ENCODE measurements at regions not wholly inside any gene's neighbourhood (a gene's known extent, or its start where the extent isn't known, plus 50 kb on each side); places are given as distances from the start of the nearest gene placed in this dataset.

DNA sequence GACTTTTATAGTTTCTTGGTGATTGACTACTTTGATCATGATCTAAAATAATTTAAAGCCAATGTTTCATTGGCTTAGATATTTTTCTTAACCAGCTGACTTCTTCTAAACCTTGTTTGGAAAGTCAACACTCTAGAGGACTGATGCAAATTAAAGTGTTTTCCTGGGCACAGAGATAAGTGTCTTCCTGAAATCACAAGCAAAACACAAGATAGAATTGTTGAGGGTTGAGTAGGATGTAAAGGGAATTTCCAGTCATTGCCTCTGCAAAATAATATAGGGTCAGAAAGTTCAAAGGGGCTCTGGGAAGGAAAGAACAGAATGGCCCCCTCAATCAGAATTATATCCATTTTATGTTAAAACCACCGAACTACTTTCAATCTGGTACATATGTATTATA is 156.3 kb upstream of the LRIG3 start (continued):
- TF ChIP-seq CEBPB (IDR thresholded peaks at IDR 0.05; ENCODE audit: low read depth): no peak
- TF ChIP-seq FOSL1 (IDR thresholded peaks at IDR 0.05; ENCODE audit: low read depth): no peak
- no peak for TF ChIP-seq YY1 (IDR thresholded peaks at IDR 0.05; ENCODE audit: extremely low read depth, insufficient replicate concordance, low read depth, low read length)
- TF ChIP-seq SIN3A (IDR thresholded peaks at IDR 0.05; ENCODE audit: low read depth): no peak
- TF ChIP-seq ZFX (IDR thresholded peaks at IDR 0.05): no peak

DNA sequence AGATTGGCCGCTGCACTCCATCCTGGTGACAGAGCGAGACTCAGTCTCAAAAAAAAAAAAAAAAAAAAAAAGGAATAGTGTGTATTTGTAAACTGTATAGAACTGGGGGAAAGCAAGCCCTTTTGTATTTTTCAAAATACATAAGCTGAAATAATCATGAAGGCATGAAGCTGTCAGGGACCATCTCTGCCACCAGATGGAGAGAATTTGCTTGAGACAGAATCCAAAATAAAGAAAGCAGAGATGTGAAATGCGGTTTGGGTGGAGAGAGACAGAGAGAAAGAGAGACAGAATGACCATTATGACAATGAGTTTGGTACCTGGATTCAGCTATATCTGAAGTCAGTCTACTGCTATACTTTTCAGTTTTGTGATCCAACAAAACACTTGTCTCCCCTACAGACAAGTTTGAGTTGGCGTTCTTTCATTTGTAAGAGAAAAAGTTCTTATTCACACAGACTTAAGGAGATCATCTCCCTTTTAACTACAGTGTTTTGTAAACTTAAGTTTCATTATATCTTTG is 155.7 kb upstream of the LRIG3 start:
- POLR2A ChIA-PET: interaction anchor here (0.6 kb wide), 1 partner anchor 375 kb away, joined by 3 read pairs; no protein-coding TSS in a partner anchor
- no peaks in the 10 kb centered on the region for H3K79me2 ChIP-seq (ENCODE audit: insufficient read depth, low read length)
- no TSS peak for BruUV-seq (replicated peaks)
- H2AFZ ChIP-seq (ENCODE audit: low read depth, low read length, poor library complexity, severe bottlenecking): no peak overlapping the region
- RAD21 ChIA-PET (ENCODE audit: low non-redundant PET in 1 of 2, low total read pairs in 2 of 2, uncharacterized antibody in 2 of 2, unreplicated experiment in 2 of 2): no interaction called here
- H3K36me3 ChIP-seq (ENCODE audit: control insufficient read depth in 1 of 2, insufficient read depth in 2 of 2, low read length in 2 of 2): no peaks in the 10 kb centered on the region
- no peaks in the 10 kb centered on the region for H3K4me1 ChIP-seq (ENCODE audit: control insufficient read depth in 1 of 2, insufficient read depth in 2 of 2, low read length in 2 of 2)
- H3K4me2 ChIP-seq (ENCODE audit: low read length): no peak overlapping the region
- intact Hi-C loops (cut with micrococcal nuclease): no loop called here
- H3K9me3 ChIP-seq (ENCODE audit: control insufficient read depth in 1 of 2, insufficient read depth in 1 of 2, low read depth in 1 of 2, low read length in 2 of 2): no peaks in the 10 kb centered on the region
- DNase-seq (ENCODE audit: low read depth, low spot score) (no peak), ATAC-seq (no peak)
- no peaks in the 10 kb centered on the region for H3K9me2 ChIP-seq (ENCODE audit: insufficient read depth)
- CTCF ChIA-PET: interaction anchor here (1.2 kb wide), 1 partner anchor 1093 kb away, joined by 3 read pairs; no protein-coding TSS in a partner anchor
- H3K27me3 ChIP-seq (ENCODE audit: insufficient read depth, low read length): no peaks in the 10 kb centered on the region
- H3K27ac ChIP-seq (ENCODE audit: low read depth, low read length): no peak overlapping the region
- TF ChIP-seq RAD21 (IDR thresholded peaks at IDR 0.05; ENCODE audit: low read depth) (no peak), SP1 (IDR thresholded peaks at IDR 0.05; ENCODE audit: low read depth) (no peak), ZFX (IDR thresholded peaks at IDR 0.05) (no peak), EGR1 (IDR thresholded peaks at IDR 0.05; ENCODE audit: low read depth) (no peak), POLR2AphosphoS5 (IDR thresholded peaks at IDR 0.05; ENCODE audit: low read depth, low read length) (no peak), CEBPB (IDR thresholded peaks at IDR 0.05; ENCODE audit: low read depth) (no peak), SIN3A (IDR thresholded peaks at IDR 0.05; ENCODE audit: low read depth) (no peak), POLR2A (IDR thresholded peaks at IDR 0.05; ENCODE audit: borderline replicate concordance, extremely low read depth, insufficient read depth, insufficient read length) (no peak), JUND (IDR thresholded peaks at IDR 0.05) (no peak), ELF1 (IDR thresholded peaks at IDR 0.05; ENCODE audit: borderline replicate concordance, low read depth) (no peak), CBX3 (IDR thresholded peaks at IDR 0.05; ENCODE audit: low read depth) (no peak), EZH2phosphoT487 (IDR thresholded peaks at IDR 0.05; ENCODE audit: borderline replicate concordance) (no peak)
- TF ChIP-seq, protein P1, sequence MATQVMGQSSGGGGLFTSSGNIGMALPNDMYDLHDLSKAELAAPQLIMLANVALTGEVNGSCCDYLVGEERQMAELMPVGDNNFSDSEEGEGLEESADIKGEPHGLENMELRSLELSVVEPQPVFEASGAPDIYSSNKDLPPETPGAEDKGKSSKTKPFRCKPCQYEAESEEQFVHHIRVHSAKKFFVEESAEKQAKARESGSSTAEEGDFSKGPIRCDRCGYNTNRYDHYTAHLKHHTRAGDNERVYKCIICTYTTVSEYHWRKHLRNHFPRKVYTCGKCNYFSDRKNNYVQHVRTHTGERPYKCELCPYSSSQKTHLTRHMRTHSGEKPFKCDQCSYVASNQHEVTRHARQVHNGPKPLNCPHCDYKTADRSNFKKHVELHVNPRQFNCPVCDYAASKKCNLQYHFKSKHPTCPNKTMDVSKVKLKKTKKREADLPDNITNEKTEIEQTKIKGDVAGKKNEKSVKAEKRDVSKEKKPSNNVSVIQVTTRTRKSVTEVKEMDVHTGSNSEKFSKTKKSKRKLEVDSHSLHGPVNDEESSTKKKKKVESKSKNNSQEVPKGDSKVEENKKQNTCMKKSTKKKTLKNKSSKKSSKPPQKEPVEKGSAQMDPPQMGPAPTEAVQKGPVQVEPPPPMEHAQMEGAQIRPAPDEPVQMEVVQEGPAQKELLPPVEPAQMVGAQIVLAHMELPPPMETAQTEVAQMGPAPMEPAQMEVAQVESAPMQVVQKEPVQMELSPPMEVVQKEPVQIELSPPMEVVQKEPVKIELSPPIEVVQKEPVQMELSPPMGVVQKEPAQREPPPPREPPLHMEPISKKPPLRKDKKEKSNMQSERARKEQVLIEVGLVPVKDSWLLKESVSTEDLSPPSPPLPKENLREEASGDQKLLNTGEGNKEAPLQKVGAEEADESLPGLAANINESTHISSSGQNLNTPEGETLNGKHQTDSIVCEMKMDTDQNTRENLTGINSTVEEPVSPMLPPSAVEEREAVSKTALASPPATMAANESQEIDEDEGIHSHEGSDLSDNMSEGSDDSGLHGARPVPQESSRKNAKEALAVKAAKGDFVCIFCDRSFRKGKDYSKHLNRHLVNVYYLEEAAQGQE (IDR thresholded peaks at IDR 0.05; ENCODE audit: low read depth): no peak
- TF ChIP-seq, protein P2, sequence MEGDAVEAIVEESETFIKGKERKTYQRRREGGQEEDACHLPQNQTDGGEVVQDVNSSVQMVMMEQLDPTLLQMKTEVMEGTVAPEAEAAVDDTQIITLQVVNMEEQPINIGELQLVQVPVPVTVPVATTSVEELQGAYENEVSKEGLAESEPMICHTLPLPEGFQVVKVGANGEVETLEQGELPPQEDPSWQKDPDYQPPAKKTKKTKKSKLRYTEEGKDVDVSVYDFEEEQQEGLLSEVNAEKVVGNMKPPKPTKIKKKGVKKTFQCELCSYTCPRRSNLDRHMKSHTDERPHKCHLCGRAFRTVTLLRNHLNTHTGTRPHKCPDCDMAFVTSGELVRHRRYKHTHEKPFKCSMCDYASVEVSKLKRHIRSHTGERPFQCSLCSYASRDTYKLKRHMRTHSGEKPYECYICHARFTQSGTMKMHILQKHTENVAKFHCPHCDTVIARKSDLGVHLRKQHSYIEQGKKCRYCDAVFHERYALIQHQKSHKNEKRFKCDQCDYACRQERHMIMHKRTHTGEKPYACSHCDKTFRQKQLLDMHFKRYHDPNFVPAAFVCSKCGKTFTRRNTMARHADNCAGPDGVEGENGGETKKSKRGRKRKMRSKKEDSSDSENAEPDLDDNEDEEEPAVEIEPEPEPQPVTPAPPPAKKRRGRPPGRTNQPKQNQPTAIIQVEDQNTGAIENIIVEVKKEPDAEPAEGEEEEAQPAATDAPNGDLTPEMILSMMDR (IDR thresholded peaks at IDR 0.05 in 2 of 3, conservative IDR thresholded peaks at IDR 0.05 in 1 of 3; ENCODE audit: borderline replicate concordance in 1 of 3, insufficient read depth in 1 of 3, low read depth in 2 of 3, low read length in 2 of 3): no peak
- TF ChIP-seq, protein P3, sequence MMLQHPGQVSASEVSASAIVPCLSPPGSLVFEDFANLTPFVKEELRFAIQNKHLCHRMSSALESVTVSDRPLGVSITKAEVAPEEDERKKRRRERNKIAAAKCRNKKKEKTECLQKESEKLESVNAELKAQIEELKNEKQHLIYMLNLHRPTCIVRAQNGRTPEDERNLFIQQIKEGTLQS (IDR thresholded peaks at IDR 0.05): no peak
- no peaks in the 10 kb centered on the region for H4K20me1 ChIP-seq (ENCODE audit: insufficient read depth)
- H3K9ac ChIP-seq (ENCODE audit: low read length): no peak overlapping the region
- no peak overlapping the region for H3K4me3 ChIP-seq (replicated peaks in 1 of 2; ENCODE audit: low read depth in 1 of 2, low read length in 2 of 2)
